ENCODE measurements at regions not wholly inside any gene's neighbourhood (a gene's known extent, or its start where the extent isn't known, plus 50 kb on each side); places are given as distances from the start of the nearest gene placed in this dataset.

GRCh38 chr14:61192989-61193388, 88.1 kb downstream of the TMEM30B start:
- peak; percentile 83 to 85 for DNase-seq (ENCODE audit: low read depth in 2 of 2)

- peak in 1 of 2 experiments; percentile 39 for DNase-seq (ENCODE audit: low read depth in 2 of 2)
These were observed 89.4 kb downstream of the TMEM30B start for GRCh38 chr14:61191733-61192132.

GRCh38 chr14:61190341-61190740, 90.8 kb downstream of the TMEM30B start:
- no peak for DNase-seq (ENCODE audit: low read depth in 2 of 2)

- peak in 1 of 2 experiments; percentile 42 for DNase-seq (ENCODE audit: low read depth in 2 of 2)
These were observed 91.9 kb downstream of the TMEM30B start for GRCh38 chr14:61188978-61189808.

DNA sequence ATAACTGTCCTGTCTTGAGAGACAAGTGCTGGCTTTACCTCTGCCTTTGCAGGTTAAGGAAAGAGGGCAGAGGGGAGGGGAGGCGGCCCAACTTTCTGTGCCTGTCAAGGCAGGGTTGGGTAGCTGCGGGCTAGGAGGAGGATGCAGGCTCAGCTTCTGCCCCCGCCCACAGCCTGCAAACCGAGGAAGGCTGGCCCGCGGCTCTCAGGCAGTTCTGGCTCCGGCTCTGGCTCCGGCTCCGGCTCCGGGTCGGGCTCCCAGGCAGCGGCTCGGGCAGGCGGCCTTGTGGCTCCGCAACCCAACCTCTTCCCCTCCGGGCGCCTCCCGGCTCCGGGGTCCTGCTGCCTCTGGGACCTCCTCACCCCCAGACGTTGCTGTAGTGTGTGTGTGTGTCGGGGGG, 92.9 kb downstream of the TMEM30B start:
- DNase-seq (ENCODE audit: low read depth in 2 of 2) = no peak

DNA sequence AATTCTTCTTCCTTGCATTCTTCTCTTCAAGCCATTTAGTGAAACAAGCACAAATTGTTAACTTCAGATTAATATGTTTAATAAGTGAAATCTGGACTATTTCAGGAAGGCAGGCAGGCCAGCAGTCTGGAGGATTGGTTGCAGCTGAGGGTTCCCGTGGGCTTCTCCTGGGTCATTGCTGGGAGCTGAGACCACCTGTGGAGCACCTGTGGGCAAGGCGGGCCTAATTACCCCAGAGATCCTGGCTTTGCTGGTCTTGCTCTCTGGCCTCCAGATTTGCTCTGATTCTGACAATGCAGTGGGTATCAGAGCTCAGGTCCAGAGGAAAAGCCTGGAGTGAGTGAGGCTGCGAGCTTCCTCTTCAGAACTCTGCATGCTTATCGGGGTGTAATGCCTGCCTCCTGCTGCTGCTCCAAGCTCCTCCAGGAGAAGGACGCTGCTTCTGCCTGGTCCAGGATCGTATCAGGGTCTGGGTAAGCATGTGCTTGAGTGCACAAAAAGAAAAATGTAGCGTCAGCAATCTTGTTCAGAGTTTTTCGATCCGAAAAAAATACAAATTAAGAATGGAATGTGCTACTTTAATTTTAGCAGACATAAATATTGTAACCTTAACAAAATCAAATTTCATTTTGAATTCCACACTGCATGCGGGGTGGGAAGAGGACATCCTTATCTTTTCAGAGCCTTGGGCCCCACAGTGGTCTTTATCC, 93.8 kb downstream of the TMEM30B start:
- no peak for DNase-seq (ENCODE audit: low read depth in 2 of 2)

- no peak for DNase-seq (ENCODE audit: low read depth in 2 of 2)
These were observed 94.6 kb downstream of the TMEM30B start for GRCh38 chr14:61186341-61187195.

GRCh38 chr14:61185534-61185933, 95.6 kb downstream of the TMEM30B start:
- DNase-seq (ENCODE audit: low read depth in 2 of 2) = no peak

GRCh38 chr14:61184112-61184511, 97.0 kb downstream of the TMEM30B start:
- peak; percentile 97 to 98 for DNase-seq (ENCODE audit: low read depth in 2 of 2)

GRCh38 chr14:61183196-61183885, 97.8 kb downstream of the TMEM30B start:
- no peak for DNase-seq (ENCODE audit: low read depth in 2 of 2)

DNA sequence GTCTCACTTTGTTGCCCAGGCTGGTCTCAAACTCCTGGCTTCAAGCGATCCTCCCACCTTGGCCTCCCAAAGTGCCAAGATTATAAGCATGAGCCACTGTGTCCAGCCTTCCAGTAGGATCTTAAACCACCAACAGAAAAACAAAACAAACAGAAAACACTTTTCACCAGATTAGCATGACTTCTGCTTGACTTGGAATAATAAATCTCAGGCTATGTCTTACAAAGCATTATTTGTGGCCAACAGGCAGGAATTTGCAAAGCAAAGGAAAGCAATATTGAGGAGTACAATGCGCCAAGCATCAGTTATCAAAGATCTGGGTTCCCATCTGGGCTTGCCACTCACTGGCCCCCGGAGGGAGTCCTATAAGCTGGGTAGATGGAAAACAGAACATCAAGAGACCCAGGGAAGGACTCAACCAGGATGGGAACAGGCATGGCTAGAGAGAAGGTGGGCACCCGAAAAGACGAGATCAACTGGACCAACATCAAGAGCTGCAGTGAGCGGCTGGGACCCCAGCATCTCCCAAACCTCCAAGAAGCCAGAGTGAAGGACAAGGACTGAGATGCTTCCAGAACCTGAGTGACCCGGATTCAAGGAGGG, 101.2 kb downstream of the TMEM30B start:
- no peak for DNase-seq (ENCODE audit: low read depth in 2 of 2)

DNA sequence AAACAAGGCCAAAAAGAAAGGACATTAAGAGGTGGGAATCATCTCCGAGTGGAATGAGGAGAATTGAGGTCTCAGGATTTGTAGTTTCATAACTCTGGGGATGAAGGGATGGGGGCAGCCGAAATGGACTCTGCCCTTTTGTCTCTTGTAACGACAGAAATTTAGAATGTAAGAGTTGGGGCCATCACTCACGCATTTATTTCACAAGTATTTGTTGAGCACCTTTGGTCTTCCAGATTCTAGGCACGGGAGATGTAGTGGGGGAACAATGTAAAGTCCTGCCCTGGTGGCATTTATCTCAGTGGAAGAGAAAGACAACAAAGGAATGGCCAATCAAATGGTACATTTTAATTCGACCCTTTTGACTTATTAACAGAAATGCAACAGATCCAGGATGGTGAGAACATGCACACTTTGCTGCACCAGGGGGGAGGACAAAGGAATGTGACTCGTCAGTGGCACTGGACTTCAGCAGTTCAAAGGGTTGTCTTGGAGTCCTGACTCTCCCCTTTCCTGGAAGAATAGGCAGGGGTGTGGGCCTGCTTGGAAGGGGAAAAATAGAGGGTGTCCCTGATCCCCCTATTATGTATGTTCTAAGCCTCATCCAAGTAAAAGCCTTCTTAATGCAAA, 102.0 kb downstream of the TMEM30B start:
- DNase-seq (ENCODE audit: low read depth in 2 of 2) = no peak

- peak; percentile 95 to 96 for DNase-seq (ENCODE audit: low read depth in 2 of 2)
These were observed 102.7 kb downstream of the TMEM30B start for GRCh38 chr14:61178226-61179060.

DNA sequence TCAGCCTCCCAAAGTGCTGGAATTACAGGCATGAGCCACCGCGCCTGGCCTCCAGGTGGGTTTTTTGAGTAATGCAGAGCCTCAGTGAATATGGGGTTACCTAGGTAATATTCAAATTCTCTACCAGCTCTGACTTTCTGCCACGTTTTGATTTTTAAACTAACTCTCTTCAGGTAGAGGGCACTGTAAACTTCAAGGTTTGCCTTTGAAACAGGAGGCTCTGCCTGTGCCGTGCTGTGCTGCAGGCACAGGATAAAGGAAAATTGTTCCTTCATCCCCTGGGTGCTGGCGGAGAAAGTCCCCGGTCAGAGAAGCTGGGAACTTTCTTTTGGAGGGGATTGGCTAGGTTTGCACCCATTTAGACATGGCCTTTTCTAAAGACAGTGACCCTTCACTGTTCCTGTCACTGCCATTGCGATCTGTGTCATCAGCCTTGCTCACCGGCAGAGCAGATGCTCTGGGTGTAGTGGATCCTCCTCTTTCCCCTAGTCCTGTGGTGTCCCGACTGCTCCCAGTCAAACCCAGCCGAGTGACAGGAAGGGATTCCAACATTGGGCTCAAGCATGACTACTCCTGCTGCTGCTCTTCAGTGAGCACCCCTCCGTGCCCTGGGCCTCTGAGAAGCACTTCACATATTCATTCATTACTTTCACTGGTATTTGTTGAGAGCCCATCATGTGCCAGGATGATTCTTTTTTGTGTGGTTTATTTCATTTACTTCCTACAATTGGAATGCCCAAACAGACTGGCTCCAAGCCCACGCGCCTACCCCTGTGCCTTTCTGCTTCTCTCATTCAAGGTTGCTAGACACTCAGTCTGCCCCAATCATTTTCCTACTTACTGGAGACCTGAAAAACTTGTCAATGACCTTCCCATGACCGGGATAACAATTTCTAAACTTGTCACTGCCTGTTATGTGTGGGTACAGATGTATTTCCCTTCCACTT, 103.6 kb downstream of the TMEM30B start:
- DNase-seq (ENCODE audit: low read depth in 2 of 2) = no peak

DNA sequence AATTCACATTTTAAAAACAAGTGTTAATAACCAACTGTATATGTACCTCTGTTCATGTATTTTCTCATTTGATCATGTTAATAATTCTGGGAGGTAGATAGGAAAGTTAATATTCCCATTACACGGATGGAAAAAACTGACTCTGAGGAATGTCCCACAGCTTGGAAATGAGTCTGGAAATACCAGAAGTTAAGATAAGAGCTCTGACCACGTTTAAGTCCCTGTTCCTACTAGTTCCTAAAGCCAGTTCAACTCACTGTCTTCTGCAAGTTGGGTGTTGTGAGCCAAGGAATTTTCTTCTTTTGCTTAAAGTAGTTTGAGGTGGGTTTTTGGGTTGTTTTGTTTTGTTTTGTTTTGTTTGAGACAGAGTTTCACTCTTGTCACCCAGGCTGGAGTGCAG, 104.5 kb downstream of the TMEM30B start:
- no peak for DNase-seq (ENCODE audit: low read depth in 2 of 2)

- DNase-seq (ENCODE audit: low read depth in 2 of 2) = no peak
These were observed 106.2 kb downstream of the TMEM30B start for GRCh38 chr14:61174987-61175386.

DNA sequence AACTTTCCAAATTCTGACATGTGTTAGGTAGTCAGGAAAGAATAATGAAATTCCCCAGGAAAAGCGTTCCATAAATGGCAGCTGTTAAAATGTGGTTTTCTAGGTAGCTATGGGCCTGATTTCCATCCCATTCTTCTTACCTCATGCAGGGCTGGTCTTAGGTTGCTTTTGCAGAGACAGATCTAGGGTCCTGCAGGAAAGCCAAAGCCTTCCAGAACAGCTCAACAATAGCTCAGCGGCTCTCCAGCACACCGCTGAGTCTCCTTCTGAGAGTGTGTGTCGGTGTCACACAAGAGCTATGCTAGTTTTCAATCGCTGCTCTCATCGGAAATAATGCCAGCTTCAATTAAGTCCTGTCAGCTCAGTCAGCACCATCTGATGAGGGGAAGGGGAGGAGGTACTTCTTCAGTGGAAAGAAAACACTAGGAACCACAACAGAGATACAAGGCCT, 106.7 kb downstream of the TMEM30B start:
- no peak for DNase-seq (ENCODE audit: low read depth in 2 of 2)

DNA sequence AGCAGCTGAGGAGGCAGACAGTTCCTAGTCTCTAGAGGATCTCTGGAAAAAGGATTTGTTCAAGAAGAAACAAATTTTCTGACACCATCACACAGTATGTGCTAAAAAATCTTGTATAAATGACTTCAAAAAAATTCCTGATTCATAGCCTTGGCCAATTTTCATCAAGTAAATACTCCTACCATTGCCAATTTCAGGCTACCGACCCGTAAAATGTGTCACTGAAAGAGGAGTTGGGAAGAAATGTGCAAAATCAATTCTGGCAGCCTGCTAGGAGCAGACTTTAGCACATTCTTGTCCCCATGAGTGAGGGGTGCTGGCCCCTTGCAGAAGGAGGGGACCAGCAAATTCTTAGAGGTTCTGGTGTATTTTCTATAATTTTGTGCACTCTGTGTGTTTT, 109.4 kb downstream of the TMEM30B start:
- DNase-seq (ENCODE audit: low read depth in 2 of 2) = no peak

DNA sequence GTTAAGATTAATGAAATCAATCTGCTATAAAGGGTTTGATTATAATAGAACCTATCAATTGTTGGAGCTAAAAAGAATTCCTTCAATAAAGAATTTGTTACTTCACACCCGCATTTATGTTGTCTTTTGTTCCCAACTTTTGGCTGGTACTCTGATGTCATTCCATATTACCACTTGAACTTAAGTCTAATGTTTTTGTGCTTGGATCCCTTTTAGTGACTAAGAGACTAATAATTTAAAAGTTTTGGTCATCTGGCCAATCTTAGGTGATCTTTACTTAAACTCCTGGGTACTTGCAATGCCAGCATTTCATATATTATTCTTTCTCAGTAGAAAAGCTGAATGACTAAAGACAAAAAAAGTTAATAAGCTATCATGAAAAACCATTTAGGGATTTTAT, 113.0 kb downstream of the TMEM30B start:
- no peak for DNase-seq (ENCODE audit: low read depth in 2 of 2)

Measured in fibroblast of skin of left quadriceps (primary cell).